ENCODE measurements at regions not wholly inside any gene's neighbourhood (a gene's known extent, or its start where the extent isn't known, plus 50 kb on each side); places are given as distances from the start of the nearest gene placed in this dataset.

- H3K36me3 ChIP-seq = no peaks in the 10 kb centered on the region
- no peaks in the 10 kb centered on the region for H3K4me1 ChIP-seq
- DNase-seq (no peak), ATAC-seq (no peak)
- no peak overlapping the region for H3K4me3 ChIP-seq
- H3K9me3 ChIP-seq = no peaks in the 10 kb centered on the region
- TF ChIP-seq CTCF (IDR thresholded peaks at IDR 0.05) = no peak
- intact Hi-C loops (cut with DNase I) = no loop called here
- no peak overlapping the region for H3K27ac ChIP-seq
- H3K27me3 ChIP-seq = no peaks in the 10 kb centered on the region
Measured at GRCh38 chr9:38301376-38302106, 91.0 kb upstream of the ALDH1B1 start.

- DNase-seq (no peak), ATAC-seq (no peak)
- Histone ChIP-seq H3K9me3 (no peaks in the 10 kb centered on the region), H3K27me3 (no peaks in the 10 kb centered on the region), H3K36me3 (no peaks in the 10 kb centered on the region), H3K27ac (no peak overlapping the region), H3K4me3 (no peak overlapping the region), H3K4me1 (no peaks in the 10 kb centered on the region)
- TF ChIP-seq CTCF (IDR thresholded peaks at IDR 0.05) = no peak
- intact Hi-C loops (cut with DNase I) = no loop called here
Measured at GRCh38 chr9:38299856-38300255, 92.6 kb upstream of the ALDH1B1 start.

- H3K9me3 ChIP-seq = no peaks in the 10 kb centered on the region
- no peaks in the 10 kb centered on the region for H3K27me3 ChIP-seq
- no peak overlapping the region for H3K27ac ChIP-seq
- no peak for TF ChIP-seq CTCF (IDR thresholded peaks at IDR 0.05)
- no peaks in the 10 kb centered on the region for H3K36me3 ChIP-seq
- no peak for DNase-seq
- H3K4me1 ChIP-seq = no peaks in the 10 kb centered on the region
- no peak overlapping the region for H3K4me3 ChIP-seq
- intact Hi-C loops (cut with DNase I) = no loop called here
- ATAC-seq = no peak
Measured at GRCh38 chr9:38298904-38299303, 93.6 kb upstream of the ALDH1B1 start.

GRCh38 chr9:38298503-38298902 lies 94.0 kb upstream of the ALDH1B1 start:
- ATAC-seq = no peak
- intact Hi-C loops (cut with DNase I) = no loop called here
- Histone ChIP-seq H3K36me3 (no peaks in the 10 kb centered on the region), H3K4me1 (no peaks in the 10 kb centered on the region), H3K27me3 (no peaks in the 10 kb centered on the region), H3K27ac (no peak overlapping the region), H3K9me3 (no peaks in the 10 kb centered on the region), H3K4me3 (no peak overlapping the region)
- TF ChIP-seq CTCF (IDR thresholded peaks at IDR 0.05) = no peak
- DNase-seq = no peak

- no peak for DNase-seq
- no peak for ATAC-seq
- no peaks in the 10 kb centered on the region for H3K27me3 ChIP-seq
- no peaks in the 10 kb centered on the region for H3K36me3 ChIP-seq
- no peak for TF ChIP-seq CTCF (IDR thresholded peaks at IDR 0.05)
- no peaks in the 10 kb centered on the region for H3K9me3 ChIP-seq
- intact Hi-C loops (cut with DNase I) = no loop called here
- H3K4me3 ChIP-seq = no peak overlapping the region
- no peak overlapping the region for H3K27ac ChIP-seq
- no peaks in the 10 kb centered on the region for H3K4me1 ChIP-seq
Measured at GRCh38 chr9:38296807-38297206, 95.7 kb upstream of the ALDH1B1 start.

Measured in left lung (tissue), 4 donors.